ENCODE measurements at regions not wholly inside any gene's neighbourhood (a gene's known extent, or its start where the extent isn't known, plus 50 kb on each side); places are given as distances from the start of the nearest gene placed in this dataset.
A peak's percentile ranks its signal among the peaks of the same experiment; 100 is the strongest.
"Not testable (repeated sequence)": the region's sequence is repeated elsewhere in the genome, so short reads cannot be mapped to it uniquely, and the experiment has no call there.

DNA sequence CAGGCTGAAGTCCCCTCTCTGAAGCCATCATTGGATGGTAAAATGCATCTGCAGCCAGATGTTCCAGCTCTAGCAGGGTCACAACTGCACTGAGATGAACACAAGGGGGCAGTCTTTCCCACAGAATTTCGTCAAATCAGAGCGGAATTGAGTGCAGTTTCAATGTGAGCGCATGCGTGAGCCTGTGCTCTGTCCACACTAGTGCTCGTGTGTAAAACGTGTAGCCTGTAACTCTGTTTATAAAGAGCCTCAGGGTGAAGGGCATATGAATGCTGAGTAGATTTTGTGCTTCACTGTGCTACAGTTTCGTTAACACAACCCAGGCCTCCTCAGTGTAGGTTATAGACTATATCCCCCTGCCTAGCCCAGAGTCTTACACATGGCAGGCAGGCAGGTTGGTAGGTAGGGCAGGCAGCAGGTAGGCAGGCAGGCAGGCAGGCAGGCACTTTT lies 92.7 kb upstream of the GOLGA6L4 start:
- no peak for TF ChIP-seq JUND (IDR thresholded peaks at IDR 0.05; ENCODE audit: low read depth)
- peak; percentile 60 to 89 for DNase-seq (ENCODE audit: low read depth in 1 of 2, low spot score in 1 of 2)
- in situ Hi-C loops (cut with HindIII; ENCODE audit: low pct_unique_long_range_greater_than_20kb, low sequenced_read_pairs): no loop called here

DNA sequence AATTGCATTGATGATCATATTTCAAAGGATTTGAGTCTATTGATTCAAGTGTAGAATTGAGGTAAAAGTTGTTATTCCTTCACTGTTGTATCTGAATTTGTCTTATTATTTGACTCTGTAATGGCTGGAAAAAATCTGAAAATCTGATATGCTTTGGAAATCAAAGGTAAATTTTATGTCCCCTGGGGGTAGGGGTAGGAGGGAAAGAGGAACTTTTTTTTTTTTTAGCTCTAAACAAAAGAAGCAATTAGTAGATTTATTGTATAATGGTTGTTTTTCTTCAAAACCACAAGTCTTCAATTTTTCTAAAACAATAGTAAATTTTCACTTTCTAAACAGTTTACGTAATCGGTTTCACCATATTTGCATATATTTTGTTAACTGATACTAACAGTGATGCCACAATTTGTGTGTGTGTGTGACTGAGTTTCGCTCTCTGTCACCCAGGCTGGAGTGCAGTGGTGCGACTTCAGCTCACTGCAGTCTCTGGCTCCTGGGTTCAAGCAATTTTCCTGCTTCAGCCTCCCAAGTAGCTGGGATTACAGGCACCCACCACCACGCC lies 91.7 kb upstream of the GOLGA6L4 start:
- in situ Hi-C loops (cut with HindIII; ENCODE audit: low pct_unique_long_range_greater_than_20kb, low sequenced_read_pairs): no loop called here
- no peak for TF ChIP-seq JUND (IDR thresholded peaks at IDR 0.05; ENCODE audit: low read depth)
- no peak for DNase-seq (ENCODE audit: low read depth in 1 of 2, low spot score in 1 of 2)

DNA sequence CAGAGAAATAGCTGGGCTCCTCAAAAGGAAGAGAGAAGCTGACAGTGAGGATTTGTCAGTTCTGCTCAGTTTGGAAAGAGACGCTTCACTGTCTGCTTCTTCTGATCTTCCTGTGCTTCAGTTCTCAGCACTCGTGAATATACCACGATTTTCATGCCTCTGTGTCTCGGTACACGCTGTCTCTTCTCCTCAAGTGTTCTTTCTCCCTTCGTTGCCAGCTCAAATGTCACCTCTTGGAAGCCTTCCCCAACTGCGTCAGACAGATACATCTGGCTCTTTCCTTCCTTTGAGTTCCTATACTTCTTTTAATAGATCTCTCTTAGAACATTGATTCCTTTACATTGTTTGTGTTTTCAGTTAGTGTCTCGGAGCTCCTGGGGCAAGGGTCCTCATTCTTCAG lies 90.6 kb upstream of the GOLGA6L4 start:
- DNase-seq (ENCODE audit: low read depth in 1 of 2, low spot score in 1 of 2); in situ Hi-C loops (cut with HindIII; ENCODE audit: low pct_unique_long_range_greater_than_20kb, low sequenced_read_pairs): not testable (repeated sequence)

DNA sequence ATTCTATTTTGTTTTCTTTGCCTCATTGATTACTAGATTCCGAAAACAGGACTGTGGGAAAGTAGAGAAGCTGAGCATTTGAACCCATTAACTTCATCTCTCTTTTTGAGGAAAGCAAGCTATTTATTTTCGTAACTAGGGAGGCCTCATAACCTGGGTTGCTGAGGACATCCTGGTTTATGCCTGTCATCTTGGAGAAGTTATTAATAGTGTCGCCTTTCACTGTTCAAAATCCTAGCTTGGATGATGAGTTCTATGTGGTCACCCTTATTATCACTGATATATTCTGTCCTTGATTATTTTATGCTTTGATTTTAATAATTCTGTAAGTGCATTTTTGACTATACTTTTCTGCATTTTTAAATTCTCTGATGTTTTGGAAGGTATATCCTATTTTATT lies 89.3 kb upstream of the GOLGA6L4 start:
- DNase-seq (ENCODE audit: low read depth in 1 of 2, low spot score in 1 of 2); in situ Hi-C loops (cut with HindIII; ENCODE audit: low pct_unique_long_range_greater_than_20kb, low sequenced_read_pairs): not testable (repeated sequence)

DNA sequence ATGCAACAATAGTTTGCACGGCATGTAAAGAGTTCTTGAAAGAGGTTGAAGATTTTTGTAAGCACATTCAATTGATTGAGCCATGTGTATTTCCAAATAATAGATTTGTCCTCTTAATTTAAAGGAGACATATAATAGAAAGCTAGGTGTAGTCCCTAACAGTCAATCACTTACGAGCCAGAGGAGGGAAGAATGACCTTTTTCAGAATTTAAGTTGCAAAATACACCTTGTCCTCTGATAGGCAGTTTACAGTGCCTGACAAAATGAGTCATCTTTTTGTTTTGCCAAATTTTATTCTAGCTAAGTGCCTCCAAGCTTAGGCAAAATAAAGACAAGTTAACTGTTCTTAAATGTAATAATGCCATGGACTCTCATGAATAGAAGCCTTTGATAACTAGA lies 88.3 kb upstream of the GOLGA6L4 start:
- in situ Hi-C loops (cut with HindIII; ENCODE audit: low pct_unique_long_range_greater_than_20kb, low sequenced_read_pairs); DNase-seq (ENCODE audit: low read depth in 1 of 2, low spot score in 1 of 2): not testable (repeated sequence)

DNA sequence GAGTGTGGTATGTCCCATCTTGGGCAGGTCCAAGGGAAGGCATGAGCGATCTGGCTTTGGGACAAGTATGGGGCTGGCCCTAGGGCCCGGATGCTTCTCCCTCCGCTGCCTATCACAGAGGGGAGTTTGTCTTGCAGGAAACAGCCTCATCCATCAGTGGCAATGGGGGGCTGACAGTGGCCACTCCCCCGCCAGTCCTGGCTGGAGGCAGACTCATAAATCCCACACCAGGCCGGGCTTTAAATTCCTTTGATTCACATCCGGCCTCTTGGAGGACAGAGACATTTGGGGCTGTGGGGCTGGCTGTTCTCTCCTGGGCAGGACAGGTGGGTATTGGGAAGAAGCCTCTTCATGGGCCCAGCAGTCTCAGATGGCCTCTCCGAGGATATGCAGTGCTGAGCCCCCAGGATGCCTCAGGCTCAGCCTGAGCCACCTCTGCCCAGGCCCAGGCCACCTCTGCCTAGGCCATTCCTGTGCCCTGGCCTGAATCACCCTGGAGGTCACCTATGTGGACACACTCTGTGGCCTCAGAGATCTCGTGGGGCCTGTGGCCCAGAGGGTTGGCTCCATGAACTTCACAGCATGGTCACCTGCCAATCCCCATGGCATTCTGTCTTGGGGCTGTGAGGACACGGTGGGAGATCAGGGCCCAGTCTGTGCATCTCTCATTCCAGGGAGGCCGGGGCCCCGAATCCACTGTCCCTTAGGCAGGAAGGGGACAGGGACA lies 84.2 kb upstream of the GOLGA6L4 start:
- in situ Hi-C loops (cut with HindIII; ENCODE audit: low pct_unique_long_range_greater_than_20kb, low sequenced_read_pairs): no loop called here
- DNase-seq (ENCODE audit: low read depth in 1 of 2, low spot score in 1 of 2): no peak
- TF ChIP-seq JUND (IDR thresholded peaks at IDR 0.05; ENCODE audit: low read depth): no peak

DNA sequence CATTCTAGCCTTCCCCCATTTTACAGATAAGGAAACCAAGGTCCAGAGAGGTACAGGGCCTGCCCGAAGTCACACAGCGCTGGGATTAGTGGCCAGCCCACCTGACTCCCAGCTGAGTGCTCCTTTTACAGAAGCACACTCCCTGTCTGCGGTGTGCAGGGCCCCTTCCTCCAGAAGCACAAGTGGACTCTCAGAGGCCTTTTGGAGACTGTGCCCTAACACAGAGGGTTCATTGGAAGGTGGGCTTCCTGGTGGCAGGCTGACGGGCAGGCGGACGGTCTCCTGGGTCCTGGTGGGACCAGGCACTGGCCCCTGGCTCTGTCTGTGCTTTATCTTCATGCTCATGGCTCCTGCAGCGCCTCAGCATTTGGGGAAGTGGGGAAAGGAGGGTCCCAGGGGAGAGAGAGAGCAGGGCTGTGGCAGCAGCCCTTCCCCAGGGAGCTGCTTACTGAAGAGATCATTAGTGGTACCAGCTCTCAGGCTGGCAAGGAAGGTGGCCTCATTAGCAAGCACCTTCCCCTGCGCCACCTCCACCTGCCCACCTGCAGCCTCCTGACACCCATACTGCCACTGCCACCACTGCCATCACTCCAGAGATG lies 83.1 kb upstream of the GOLGA6L4 start:
- in situ Hi-C loops (cut with HindIII; ENCODE audit: low pct_unique_long_range_greater_than_20kb, low sequenced_read_pairs); DNase-seq (ENCODE audit: low read depth in 1 of 2, low spot score in 1 of 2): not testable (repeated sequence)

DNA sequence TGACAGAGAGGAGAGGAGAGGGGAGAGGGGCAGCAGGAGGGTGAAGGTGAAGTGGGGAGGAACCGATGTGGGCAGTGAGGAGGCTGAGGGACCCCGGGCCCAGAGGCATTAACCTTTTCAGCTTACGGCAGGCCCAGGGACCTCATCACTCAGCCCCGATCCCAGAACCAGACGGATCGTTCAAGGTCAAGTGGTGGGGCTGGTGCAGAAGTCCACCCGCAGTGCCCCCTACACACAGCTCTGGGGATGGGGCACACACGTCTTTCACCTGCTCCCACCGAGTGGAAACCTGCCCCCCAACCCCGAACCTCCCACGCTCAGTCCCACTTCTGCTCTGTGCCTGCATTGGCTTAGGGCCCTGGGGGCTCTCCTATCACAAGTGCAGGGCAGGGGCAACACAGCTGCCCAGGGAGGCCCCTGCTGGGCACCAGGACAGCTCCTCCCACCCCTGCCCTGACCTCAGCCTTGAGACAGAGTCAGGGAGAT lies 81.9 kb upstream of the GOLGA6L4 start:
- in situ Hi-C loops (cut with HindIII; ENCODE audit: low pct_unique_long_range_greater_than_20kb, low sequenced_read_pairs); DNase-seq (ENCODE audit: low read depth in 1 of 2, low spot score in 1 of 2): not testable (repeated sequence)

DNA sequence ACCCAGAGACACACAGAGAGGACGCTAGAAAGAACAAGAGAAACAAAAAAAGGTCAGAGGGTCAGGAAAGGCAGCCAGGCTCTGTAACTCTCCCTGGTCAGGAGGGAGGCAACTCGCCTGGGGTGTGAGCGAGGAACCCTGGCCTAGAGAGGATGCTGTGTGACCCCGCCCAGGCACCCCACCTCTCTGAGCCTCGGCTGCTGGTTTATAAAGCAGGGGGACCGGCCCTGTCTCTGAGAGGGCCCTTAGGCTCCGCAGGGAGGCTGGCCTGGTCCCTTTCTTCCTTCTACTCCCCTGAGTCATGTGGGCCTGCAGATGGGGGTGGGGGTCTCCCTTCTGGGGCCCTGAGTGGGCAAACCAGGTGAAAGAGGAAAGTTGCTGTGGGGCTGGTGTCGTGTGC lies 81.3 kb upstream of the GOLGA6L4 start:
- DNase-seq (ENCODE audit: low read depth in 1 of 2, low spot score in 1 of 2); in situ Hi-C loops (cut with HindIII; ENCODE audit: low pct_unique_long_range_greater_than_20kb, low sequenced_read_pairs): not testable (repeated sequence)

DNA sequence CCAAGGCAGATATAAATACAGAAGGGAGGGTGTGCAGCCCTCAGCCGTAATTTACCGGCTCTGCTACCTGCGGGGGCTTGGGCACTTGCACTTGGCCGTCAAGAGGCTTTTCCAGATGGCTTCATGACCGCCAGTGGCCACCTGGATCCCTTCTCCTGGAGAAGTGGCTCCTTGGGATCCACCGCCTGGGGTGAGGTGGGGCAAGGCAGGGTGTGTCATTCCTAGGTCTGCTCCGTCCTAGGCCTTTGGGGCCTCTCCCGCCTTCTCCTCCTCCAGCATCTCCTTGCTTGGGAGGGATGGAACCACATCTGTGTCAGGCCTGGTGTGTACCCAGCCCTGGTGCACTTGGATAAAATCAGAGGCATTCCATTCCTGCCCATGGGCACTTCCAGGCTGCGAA lies 80.8 kb upstream of the GOLGA6L4 start:
- in situ Hi-C loops (cut with HindIII; ENCODE audit: low pct_unique_long_range_greater_than_20kb, low sequenced_read_pairs); DNase-seq (ENCODE audit: low read depth in 1 of 2, low spot score in 1 of 2): not testable (repeated sequence)

DNA sequence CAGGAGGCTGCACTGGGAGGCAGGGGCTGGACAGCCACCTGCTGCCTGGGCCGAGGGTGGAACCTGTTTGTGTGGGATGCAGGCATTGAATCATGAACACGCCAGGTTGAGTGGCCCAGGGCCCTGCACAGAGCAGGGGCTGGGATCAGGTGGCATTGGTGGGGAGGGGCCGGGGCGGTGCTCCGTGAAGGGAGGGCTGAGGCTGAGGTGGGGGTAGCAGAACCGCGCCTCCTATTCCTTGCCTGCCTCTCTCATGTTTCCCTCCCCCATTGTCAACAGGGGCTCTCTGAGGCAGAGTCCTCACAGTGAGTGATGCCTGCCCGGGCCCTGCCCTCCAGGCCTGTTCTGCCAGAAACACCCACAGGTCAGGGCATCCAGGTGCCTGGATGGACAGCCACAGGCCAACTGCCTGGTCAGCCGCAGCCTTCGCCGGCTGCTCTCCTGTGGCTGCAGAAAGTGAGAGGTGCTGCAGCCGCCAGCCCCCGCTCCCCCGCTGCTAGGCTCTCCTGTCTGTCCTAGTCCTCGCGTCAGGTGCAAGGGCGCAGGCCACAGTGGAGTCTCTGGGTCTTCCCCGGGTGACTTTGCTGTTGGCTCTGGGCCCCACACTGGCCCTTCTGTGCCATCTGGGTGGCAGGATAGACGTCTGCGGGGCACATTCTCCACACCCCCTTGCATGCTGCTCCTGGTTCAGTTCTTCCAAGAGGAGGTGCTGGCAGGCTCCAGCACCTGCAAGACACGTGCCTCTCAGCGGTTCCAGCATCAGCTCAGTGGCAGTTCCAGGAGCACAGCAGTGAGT lies 79.6 kb upstream of the GOLGA6L4 start:
- DNase-seq (ENCODE audit: low read depth in 1 of 2, low spot score in 1 of 2); in situ Hi-C loops (cut with HindIII; ENCODE audit: low pct_unique_long_range_greater_than_20kb, low sequenced_read_pairs): not testable (repeated sequence)

DNA sequence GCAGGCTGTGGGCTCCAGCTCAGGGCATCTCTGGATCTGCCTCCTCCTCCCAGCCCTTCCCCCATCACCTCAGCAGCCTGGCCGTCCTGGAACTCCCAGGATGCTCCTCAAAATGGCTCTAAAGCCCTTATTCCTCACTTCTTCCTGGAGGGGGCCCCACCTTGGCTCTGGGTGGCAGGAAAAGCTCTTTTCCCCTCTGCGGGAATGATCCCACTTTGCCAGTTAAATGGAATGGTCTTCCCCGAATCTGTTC lies 79.1 kb upstream of the GOLGA6L4 start:
- DNase-seq (ENCODE audit: low read depth in 1 of 2, low spot score in 1 of 2); in situ Hi-C loops (cut with HindIII; ENCODE audit: low pct_unique_long_range_greater_than_20kb, low sequenced_read_pairs): not testable (repeated sequence)

DNA sequence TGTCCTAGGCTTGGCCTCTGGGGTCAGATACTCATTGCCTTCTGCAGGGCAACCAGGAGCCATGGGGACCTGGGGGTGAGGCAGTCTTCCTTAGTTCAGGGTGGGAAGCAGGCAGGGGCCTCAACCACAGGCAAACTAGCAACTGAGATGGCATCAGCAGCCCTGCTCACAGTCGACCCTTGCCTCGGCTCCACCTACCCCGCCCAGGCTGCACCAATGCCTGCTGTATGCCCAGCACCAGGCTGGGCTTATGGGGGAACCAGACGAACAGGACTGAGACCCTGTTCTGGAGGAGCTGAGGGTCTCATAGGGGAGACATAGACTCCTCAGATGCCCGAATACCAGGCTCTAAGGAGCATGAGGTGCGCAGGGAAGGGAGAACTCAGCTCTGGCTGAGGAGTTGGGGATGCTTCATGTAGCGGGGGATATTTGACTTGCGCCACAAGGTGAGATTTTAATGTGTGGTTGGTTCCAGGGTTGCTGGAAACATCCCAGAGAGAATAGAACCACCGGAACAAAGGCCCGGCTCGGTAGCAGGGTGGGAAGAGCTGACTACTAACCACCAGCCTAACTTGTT lies 78.4 kb upstream of the GOLGA6L4 start:
- in situ Hi-C loops (cut with HindIII; ENCODE audit: low pct_unique_long_range_greater_than_20kb, low sequenced_read_pairs); DNase-seq (ENCODE audit: low read depth in 1 of 2, low spot score in 1 of 2): not testable (repeated sequence)

DNA sequence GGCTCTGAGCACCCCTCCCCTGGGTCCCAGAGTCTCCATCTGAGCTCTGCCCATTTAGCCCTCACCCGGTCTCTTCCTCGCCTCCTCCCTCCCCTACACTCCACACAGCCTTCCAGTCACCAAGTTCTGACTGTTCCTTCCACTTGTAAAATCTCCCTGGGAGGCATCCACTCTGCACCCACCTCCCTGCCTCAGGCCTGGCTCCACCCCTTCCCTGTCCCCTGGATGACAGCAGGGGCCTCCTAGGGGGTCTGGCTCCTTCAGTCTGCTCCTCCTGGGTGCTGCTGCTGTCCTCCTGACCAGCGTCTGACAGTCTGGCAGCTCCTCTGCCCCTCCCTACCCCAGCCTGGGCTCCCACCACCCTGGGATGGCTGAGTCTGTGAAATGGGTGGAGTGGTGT lies 77.7 kb upstream of the GOLGA6L4 start:
- in situ Hi-C loops (cut with HindIII; ENCODE audit: low pct_unique_long_range_greater_than_20kb, low sequenced_read_pairs); DNase-seq (ENCODE audit: low read depth in 1 of 2, low spot score in 1 of 2): not testable (repeated sequence)

DNA sequence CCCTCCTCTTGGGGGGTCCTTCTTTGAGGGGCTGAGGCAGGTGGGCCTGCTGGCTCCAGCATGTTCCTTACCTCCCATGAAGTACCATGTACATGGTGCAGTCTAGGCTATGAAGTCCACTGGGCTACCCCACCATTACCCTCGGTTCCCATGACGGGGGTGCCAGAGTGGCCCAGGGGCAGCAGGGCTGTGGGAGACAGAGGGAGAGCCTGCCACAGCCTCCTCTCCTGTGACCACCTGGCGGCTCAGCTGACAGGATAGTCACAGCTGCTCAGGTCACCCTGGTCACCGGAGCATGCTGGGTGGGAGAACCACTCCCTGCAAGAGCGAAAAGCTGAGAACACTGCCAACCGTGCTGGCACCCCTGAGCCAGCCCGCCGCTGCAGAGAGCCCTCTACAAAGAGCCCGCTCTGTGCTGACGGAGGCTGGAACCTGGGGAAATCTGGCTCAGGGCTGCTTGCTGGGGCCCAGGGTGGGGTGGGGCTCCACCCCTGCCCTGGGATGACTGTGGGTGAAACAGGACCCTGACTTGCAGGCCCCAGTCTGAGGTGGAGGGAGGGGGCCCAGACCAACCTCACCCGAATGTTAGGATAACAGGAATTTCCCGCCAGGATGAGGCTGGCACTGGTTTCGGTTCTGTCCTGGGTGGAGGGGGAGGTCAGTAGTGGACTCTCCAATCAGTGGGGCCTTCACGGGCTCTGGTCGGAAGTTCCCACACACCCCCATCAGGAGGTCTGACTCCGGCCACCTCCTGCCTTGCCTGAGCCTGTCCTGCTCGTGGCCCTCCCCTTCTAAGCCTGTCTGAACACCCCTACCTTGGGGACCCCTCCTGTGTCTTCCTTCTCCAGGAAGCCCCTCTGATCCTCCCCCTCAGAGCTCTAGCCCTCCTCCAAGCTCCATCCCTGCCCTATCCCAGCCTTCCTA lies 76.0 kb upstream of the GOLGA6L4 start:
- DNase-seq (ENCODE audit: low read depth in 1 of 2, low spot score in 1 of 2); in situ Hi-C loops (cut with HindIII; ENCODE audit: low pct_unique_long_range_greater_than_20kb, low sequenced_read_pairs): not testable (repeated sequence)

DNA sequence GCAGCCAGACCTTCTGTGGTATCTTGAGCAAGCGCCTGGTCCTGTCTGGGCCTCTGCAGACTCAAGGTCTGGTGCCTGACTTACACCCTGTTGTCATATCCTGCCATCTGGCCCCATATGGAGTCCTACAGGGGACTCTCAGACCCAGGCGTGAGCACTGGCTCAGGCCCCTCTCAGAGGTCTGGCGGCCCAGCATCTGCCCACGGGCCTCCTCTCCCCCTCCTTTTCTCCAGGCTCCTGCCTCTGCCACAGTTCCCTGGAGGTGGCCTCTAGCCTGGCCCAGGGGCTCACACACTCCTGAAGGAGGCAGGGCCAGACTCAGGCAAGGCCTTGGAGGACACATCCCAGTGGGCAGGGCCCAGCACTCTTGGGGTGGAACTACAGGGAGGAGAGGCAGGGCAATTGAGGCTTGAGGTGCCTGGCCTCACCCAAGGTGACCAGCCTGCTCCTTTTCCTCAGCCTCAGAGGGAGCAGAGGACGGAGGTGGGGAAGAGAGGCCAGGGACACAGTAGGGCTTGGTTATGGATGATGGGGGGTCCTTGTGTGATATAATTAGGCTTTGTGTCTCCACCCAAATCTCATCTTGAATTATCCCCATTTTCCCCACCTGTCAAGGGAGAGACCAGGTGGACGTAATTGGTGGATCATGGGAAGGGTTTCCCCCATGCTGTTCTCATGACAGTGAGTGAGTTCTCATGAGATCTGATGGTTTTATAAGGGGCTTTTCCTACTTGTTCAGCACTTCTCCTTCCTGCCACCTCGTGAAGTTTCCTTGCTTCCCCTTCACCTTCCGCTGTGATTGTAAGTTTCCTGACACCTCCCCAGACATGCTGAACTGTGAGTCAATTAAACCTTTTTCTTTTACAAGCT lies 70.9 kb upstream of the GOLGA6L4 start:
- in situ Hi-C loops (cut with HindIII; ENCODE audit: low pct_unique_long_range_greater_than_20kb, low sequenced_read_pairs); DNase-seq (ENCODE audit: low read depth in 1 of 2, low spot score in 1 of 2): not testable (repeated sequence)
